ENCODE measurements at regions not wholly inside any gene's neighbourhood (a gene's known extent, or its start where the extent isn't known, plus 50 kb on each side); places are given as distances from the start of the nearest gene placed in this dataset.

- no peak for DNase-seq (ENCODE audit: low spot score)
Observed at GRCh38 chr20:39107741-39108140, 145.6 kb downstream of the DHX35 start.

GRCh38 chr20:39106791-39107190 lies 144.6 kb downstream of the DHX35 start:
- DNase-seq (ENCODE audit: low spot score): no peak

GRCh38 chr20:39105551-39105950 lies 143.4 kb downstream of the DHX35 start:
- no peak for DNase-seq (ENCODE audit: low spot score)

DNA sequence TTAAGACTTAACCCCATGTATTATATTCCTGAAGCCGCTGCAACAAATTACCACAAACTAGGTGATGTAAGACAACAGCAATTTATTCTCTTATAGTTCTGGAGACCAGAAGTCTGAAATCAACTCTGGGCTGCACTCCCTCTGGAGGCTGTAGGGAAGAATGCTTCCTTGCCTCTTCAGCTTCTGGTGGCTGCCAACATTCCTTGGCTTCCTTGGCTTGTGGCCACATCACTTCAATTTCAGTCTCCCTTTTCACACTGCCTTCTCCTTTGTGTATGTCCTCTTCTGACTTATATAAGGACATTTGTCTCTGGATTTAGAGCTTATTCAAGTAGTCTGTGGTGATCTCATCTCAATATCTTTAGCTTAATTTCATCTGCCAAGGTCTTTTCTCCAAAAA lies 141.6 kb downstream of the DHX35 start:
- DNase-seq (ENCODE audit: low spot score): no peak

- DNase-seq (ENCODE audit: low spot score): no peak
Observed at GRCh38 chr20:39103305-39103704, 141.2 kb downstream of the DHX35 start.

DNA sequence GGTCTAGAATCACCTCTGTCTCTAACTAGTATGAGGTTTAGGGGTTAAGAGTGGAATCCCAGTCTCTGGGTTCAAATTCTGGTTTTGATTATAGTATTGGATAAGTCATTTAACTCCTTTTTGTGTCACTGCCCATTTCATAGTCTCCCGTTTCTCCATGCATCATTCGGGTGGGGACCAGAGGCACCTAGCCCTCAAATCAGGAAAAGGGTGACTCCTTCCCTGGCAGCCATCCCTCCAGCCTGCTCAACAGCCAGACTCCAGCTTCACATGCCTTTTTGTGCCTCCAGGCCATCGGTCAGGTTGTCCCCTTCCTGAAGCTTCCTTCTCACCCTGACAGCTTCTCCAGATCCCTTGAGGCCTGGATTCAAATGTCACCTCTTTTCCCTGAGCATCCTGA lies 139.8 kb downstream of the DHX35 start:
- no peak for DNase-seq (ENCODE audit: low spot score)

GRCh38 chr20:39100691-39101090 lies 138.5 kb downstream of the DHX35 start:
- no peak for DNase-seq (ENCODE audit: low spot score)

GRCh38 chr20:39097889-39098288 lies 135.7 kb downstream of the DHX35 start:
- DNase-seq (ENCODE audit: low spot score): no peak

DNA sequence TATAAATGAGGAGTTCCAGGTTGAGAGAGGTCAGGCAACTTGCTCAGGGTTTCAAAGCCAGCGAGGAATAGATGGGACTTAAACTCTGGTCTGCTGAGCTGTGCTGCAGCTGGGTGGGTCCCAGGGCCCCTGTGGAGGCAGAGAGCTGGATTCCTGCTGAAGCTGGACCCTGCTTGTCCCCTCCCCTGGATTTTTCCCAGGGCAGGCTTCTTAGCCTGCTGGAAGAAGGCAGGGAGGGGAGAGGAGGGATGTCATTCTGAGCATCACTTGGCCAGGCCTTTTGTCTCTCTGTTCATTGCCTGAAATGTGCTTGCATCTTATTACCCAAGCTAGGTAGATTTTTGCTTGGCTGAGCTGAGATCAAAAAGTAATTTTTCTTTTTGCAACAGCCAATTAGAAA lies 133.7 kb downstream of the DHX35 start:
- no peak for DNase-seq (ENCODE audit: low spot score)

DNA sequence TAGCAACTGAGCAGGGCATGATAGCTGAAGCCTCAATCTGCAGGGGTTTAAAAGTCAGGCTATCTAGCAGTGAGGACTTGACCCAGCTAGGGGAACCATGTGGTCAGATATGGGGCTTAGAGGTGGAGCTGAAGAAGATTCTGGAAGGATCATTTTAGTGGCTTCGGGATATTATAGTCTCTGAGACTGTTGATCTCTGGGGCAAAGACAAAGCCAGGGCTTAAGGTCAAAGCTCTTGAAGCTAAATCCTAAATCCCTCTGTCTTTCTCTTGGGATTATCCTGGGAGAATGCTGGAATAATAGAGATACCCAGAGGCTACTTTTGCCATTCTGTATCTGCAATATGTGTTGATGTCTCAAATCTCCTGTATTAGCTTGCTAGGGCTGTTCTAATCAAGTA lies 132.2 kb downstream of the DHX35 start:
- no peak for DNase-seq (ENCODE audit: low spot score)

DNA sequence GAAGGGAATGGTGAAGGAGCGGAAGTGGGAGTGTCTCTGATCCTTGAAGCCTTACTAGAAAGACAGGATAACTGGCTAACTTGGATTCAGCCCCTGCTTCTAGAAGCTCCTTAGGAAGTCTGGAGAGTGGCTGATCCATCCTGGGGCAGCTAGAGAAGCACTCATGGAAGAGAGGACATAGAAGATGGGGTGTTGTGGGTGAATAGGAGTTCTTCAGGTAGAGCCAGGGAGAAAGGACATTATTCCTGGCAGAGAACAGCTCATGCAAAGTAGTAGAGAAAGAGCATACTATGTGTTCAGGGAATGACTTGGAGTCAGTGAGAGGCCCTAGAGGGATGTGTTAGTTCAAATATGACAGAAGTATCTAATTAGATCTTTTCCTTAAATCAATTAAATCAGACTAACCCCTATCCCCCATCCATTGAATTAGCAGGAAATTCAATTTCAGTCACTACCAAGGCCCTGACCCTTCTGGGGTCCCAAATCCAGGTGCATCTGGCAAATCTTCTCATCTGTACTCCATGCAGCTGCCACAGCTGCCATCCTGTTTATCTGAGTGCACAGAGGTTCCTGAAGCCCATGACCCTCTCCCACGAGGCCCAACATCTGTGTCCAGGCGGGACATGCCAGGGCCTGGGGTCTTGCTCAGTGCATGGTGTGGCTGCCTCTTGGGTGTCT lies 130.7 kb downstream of the DHX35 start:
- DNase-seq (ENCODE audit: low spot score): no peak

DNA sequence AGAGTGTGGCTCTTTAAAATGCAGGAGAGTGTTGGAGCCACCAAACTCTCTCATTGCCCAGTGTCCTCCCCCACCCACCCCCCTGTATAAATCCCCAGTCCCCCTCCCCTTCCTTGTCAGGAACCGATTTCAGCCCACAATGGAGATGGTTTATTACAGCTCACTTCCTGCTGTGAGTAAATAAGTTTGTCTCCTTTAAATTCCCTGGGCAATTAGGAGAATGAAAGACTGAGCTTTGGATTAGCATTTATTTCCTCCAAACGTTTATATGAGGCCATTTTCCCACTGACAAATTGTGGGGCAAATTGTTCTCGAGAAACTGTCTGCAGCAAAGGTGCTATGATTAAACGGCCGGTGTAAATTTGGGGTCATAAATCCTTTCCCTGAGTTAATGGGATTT lies 128.8 kb downstream of the DHX35 start:
- DNase-seq (ENCODE audit: low spot score): no peak

DNA sequence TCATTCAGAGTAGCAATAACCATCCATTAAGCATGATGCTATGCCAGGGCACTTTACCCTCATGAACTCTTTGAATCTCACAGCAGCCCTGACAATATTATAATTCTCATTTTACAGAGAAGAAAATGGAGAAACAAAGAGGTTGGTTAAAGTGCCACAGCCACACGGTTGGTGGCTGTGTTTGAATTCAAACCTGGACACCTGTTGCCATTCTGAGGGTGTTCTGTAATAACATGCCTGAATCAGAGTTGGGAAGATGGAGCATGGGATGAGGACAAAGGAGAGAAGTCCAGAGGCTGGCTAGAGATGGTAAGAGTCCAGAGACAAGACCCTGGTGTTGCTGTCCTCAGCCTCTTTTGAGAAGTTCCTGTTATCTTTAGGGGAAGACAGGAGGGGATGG lies 127.7 kb downstream of the DHX35 start:
- no peak for DNase-seq (ENCODE audit: low spot score)

Measured in H4 (cell line).